Neural cell (in vitro differentiated cells): ENCODE measurements at regions not wholly inside any gene's neighbourhood (a gene's known extent, or its start where the extent isn't known, plus 50 kb on each side); places are given as distances from the start of the nearest gene placed in this dataset.

Source experiments
- H2AFZ ChIP-seq: fragments of 200-600, 300-800 bp; sonication (generic), shearing (Covaris generic); 2 replicates; pipeline ENCODE4 v1.6.0; 2014; ENCODE audit warnings: low read depth, mild to moderate bottlenecking, antibody characterized with exemption, low read length, moderate library complexity
- H3F3A ChIP-seq: fragments of 200-600 bp; shearing (Covaris generic); 2 replicates; pipeline ENCODE4 v1.6.1; 2016; ENCODE audit warnings: mild to moderate bottlenecking, moderate library complexity, mixed read lengths, antibody characterized with exemption, low read length; ENCODE audit not compliant: insufficient read depth, poor library complexity, severe bottlenecking
- H3K27ac ChIP-seq: fragments of 200-600, 300-800 bp; sonication (generic), shearing (Covaris generic); 2 replicates; pipeline ENCODE4 v1.5.1; 2014; ENCODE audit warnings: mild to moderate bottlenecking, low read length, moderate library complexity
- H3K27me3 ChIP-seq: fragments of 300-800, 200-600 bp; sonication (generic), shearing (Covaris generic); 2 replicates; pipeline ENCODE4 v1.6.0; 2014; ENCODE audit warnings: mild to moderate bottlenecking, low read depth, low read length, moderate library complexity; ENCODE audit not compliant: insufficient read depth
- H3K36me3 ChIP-seq: fragments of 300-800, 200-600 bp; sonication (generic), shearing (Covaris generic); 2 replicates; pipeline ENCODE4 v1.5.1; 2014; ENCODE audit warnings: mild to moderate bottlenecking, antibody characterized with exemption, low read length, moderate library complexity; ENCODE audit not compliant: insufficient read depth
- H3K4me2 ChIP-seq: fragments of 300-800, 200-600 bp; sonication (generic), shearing (Covaris generic); 2 replicates; pipeline ENCODE4 v1.6.0; 2014; ENCODE audit warnings: mild to moderate bottlenecking, low read length
- H3K4me3 ChIP-seq: fragments of 300-800, 200-600 bp; sonication (generic), shearing (Covaris generic); 2 replicates; pipeline ENCODE4 v1.5.1; 2014; ENCODE audit warnings: mild to moderate bottlenecking, low read length, moderate library complexity
- H3K79me2 ChIP-seq: fragments of 200-600 bp; shearing (Covaris generic); replicated peaks from 2 replicates; pipeline ENCODE4 v1.6.0; 2014; ENCODE audit warnings: mild to moderate bottlenecking, low read length, moderate library complexity; ENCODE audit not compliant: insufficient read depth
- H3K9ac ChIP-seq: fragments of 300-800, 200-600 bp; sonication (generic), shearing (Covaris generic); 2 replicates; pipeline ENCODE4 v1.6.1; 2016; ENCODE audit warnings: mild to moderate bottlenecking, low read length, mixed read lengths
- H3K9me2 ChIP-seq: fragments of 200-600 bp; shearing (Covaris generic); 2 replicates; pipeline ENCODE4 v1.6.1; 2016; ENCODE audit warnings: mild to moderate bottlenecking, low read length, mixed read lengths; ENCODE audit not compliant: insufficient read depth
- H3K9me3 ChIP-seq: fragments of 200-600, 300-800 bp; sonication (generic), shearing (Covaris generic); 2 replicates; pipeline ENCODE4 v1.6.1; 2016; ENCODE audit warnings: mild to moderate bottlenecking, mixed run types, low read length, moderate library complexity, mixed read lengths
- H4K20me1 ChIP-seq: fragments of 200-600 bp; shearing (Covaris generic); 2 replicates; pipeline ENCODE4 v1.6.1; 2016; ENCODE audit warnings: mild to moderate bottlenecking, mixed run types; ENCODE audit not compliant: insufficient read depth
- CTCF ChIP-seq: fragments of 450-650 bp; IDR thresholded peaks from 2 replicates; pipeline ENCODE4 v1.5.1; 2014; ENCODE audit warnings: antibody characterized with exemption, mild to moderate bottlenecking, moderate library complexity; ENCODE audit not compliant: poor library complexity, severe bottlenecking
- EP300 ChIP-seq: fragments of 450-650 bp; conservative IDR thresholded peaks from 2 replicates; pipeline ENCODE4 v1.6.1; 2014; ENCODE audit warnings: antibody characterized with exemption, mild to moderate bottlenecking, moderate library complexity; ENCODE audit not compliant: poor library complexity, severe bottlenecking
- EZH2 ChIP-seq: fragments of 200-600, 300-800 bp; shearing (Covaris generic), sonication (generic); IDR thresholded peaks from 2 replicates; pipeline ENCODE4 v1.6.1; 2014; ENCODE audit warnings: antibody characterized with exemption, low read length, borderline replicate concordance, mild to moderate bottlenecking; ENCODE audit not compliant: insufficient read depth, poor library complexity, severe bottlenecking
- MXI1 ChIP-seq: fragments of 450-650 bp; conservative IDR thresholded peaks from 2 replicates; pipeline ENCODE4 v1.6.1; 2014; ENCODE audit warnings: antibody characterized with exemption, mild to moderate bottlenecking; ENCODE audit not compliant: poor library complexity, severe bottlenecking
- POLR2AphosphoS5 ChIP-seq: IDR thresholded peaks from 2 replicates; pipeline ENCODE4 v1.6.1; 2012
- RAD21 ChIP-seq: fragments of 450-650 bp; conservative IDR thresholded peaks from 2 replicates; pipeline ENCODE4 v1.6.1; 2014; ENCODE audit warnings: antibody characterized with exemption, mild to moderate bottlenecking, moderate library complexity
- REST ChIP-seq: IDR thresholded peaks from 2 replicates; pipeline ENCODE4 v1.6.1; 2012; ENCODE audit warnings: borderline replicate concordance
- SMC3 ChIP-seq: fragments of 450-650 bp; conservative IDR thresholded peaks from 2 replicates; pipeline ENCODE4 v1.6.1; 2014; ENCODE audit warnings: antibody characterized with exemption, mild to moderate bottlenecking, moderate library complexity; ENCODE audit not compliant: poor library complexity
- TAF1 ChIP-seq: IDR thresholded peaks from 2 replicates; pipeline ENCODE4 v1.6.1; 2012; ENCODE audit warnings: low read depth

GRCh38 chr15:98160236-98160635 lies 199.7 kb downstream of the ARRDC4 start:
- H4K20me1 ChIP-seq: no peaks in the 10 kb centered on the region
- no peaks in the 10 kb centered on the region for H3K27me3 ChIP-seq
- no peak overlapping the region for H3K4me2 ChIP-seq
- H3K9ac ChIP-seq: no peak overlapping the region
- no peak overlapping the region for H2AFZ ChIP-seq
- no peaks in the 10 kb centered on the region for H3K9me2 ChIP-seq
- no peak overlapping the region for H3K4me3 ChIP-seq
- H3K27ac ChIP-seq: no peak overlapping the region
- H3K79me2 ChIP-seq: no peaks in the 10 kb centered on the region
- TF ChIP-seq SMC3 (no peak), TAF1 (no peak), EP300 (no peak), EZH2 (no peak), POLR2AphosphoS5 (peak; percentile 11)
- H3K9me3 ChIP-seq: no peaks in the 10 kb centered on the region
- no peaks in the 10 kb centered on the region for H3F3A ChIP-seq
- no peaks in the 10 kb centered on the region for H3K36me3 ChIP-seq

GRCh38 chr15:98163319-98164045 lies 203.0 kb downstream of the ARRDC4 start:
- H3K9me2 ChIP-seq: no peaks in the 10 kb centered on the region
- H3F3A ChIP-seq: no peaks in the 10 kb centered on the region
- H3K9ac ChIP-seq: no peak overlapping the region
- H3K27me3 ChIP-seq: no peaks in the 10 kb centered on the region
- H3K4me3 ChIP-seq: no peak overlapping the region
- no peak overlapping the region for H3K27ac ChIP-seq
- H3K4me2 ChIP-seq: no peak overlapping the region
- TF ChIP-seq REST (no peak), RAD21 (no peak), TAF1 (no peak), EZH2 (no peak), SMC3 (no peak), CTCF (no peak), POLR2AphosphoS5 (no peak), EP300 (no peak), MXI1 (no peak)
- H3K9me3 ChIP-seq: no peaks in the 10 kb centered on the region
- H2AFZ ChIP-seq: no peak overlapping the region
- no peaks in the 10 kb centered on the region for H3K36me3 ChIP-seq
- H3K79me2 ChIP-seq: no peaks in the 10 kb centered on the region
- no peaks in the 10 kb centered on the region for H4K20me1 ChIP-seq
